ENCODE measurements at regions not wholly inside any gene's neighbourhood (a gene's known extent, or its start where the extent isn't known, plus 50 kb on each side); places are given as distances from the start of the nearest gene placed in this dataset.
"Not testable (repeated sequence)": the region's sequence is repeated elsewhere in the genome, so short reads cannot be mapped to it uniquely, and the experiment has no call there.

GRCh38 chr6:144624716-144625115, 339.6 kb downstream of the UTRN start:
- no peak for DNase-seq

GRCh38 chr6:144630857-144631256, 345.7 kb downstream of the UTRN start:
- DNase-seq, result no peak

- no peak for DNase-seq
Observed at GRCh38 chr6:144632266-144632665, 347.1 kb downstream of the UTRN start.

- DNase-seq, result no peak
Observed at GRCh38 chr6:144633886-144634285, 348.8 kb downstream of the UTRN start.

- no peak for DNase-seq
Observed at GRCh38 chr6:144634371-144634770, 349.2 kb downstream of the UTRN start.

- DNase-seq, result no peak
Observed at GRCh38 chr6:144635051-144635450, 349.9 kb downstream of the UTRN start.

GRCh38 chr6:144636025-144636424, 350.9 kb downstream of the UTRN start:
- not testable (repeated sequence) for DNase-seq

- DNase-seq, result no peak
Observed at GRCh38 chr6:144637541-144637940, 352.4 kb downstream of the UTRN start.

- DNase-seq, result no peak
Observed at GRCh38 chr6:144639654-144640053, 354.5 kb downstream of the UTRN start.

GRCh38 chr6:144641286-144641685, 356.2 kb downstream of the UTRN start:
- no peak for DNase-seq

GRCh38 chr6:144644776-144645175, 359.6 kb downstream of the UTRN start:
- peak; percentile 61 for DNase-seq

- DNase-seq, result no peak
Observed at GRCh38 chr6:144646093-144647056, 361.2 kb downstream of the UTRN start.

GRCh38 chr6:144647406-144647964, 362.4 kb downstream of the UTRN start:
- DNase-seq, result no peak

GRCh38 chr6:144647971-144648651, 363.0 kb downstream of the UTRN start:
- no peak for DNase-seq

- no peak for DNase-seq
Observed at GRCh38 chr6:144649085-144649484, 363.9 kb downstream of the UTRN start.

- no peak for DNase-seq
Observed at GRCh38 chr6:144651234-144651633, 366.1 kb downstream of the UTRN start.

GRCh38 chr6:144652292-144652891, 367.3 kb downstream of the UTRN start:
- no peak for DNase-seq

- DNase-seq, result no peak
Observed at GRCh38 chr6:144653885-144654505, 368.9 kb downstream of the UTRN start.

GRCh38 chr6:144654506-144654905, 369.4 kb downstream of the UTRN start:
- no peak for DNase-seq

GRCh38 chr6:144655376-144655775, 370.2 kb downstream of the UTRN start:
- DNase-seq, result no peak

GRCh38 chr6:144657691-144658090, 372.6 kb downstream of the UTRN start:
- DNase-seq, result no peak

Measured in NCI-H226 (cell line).